ENCODE measurements at regions not wholly inside any gene's neighbourhood (a gene's known extent, or its start where the extent isn't known, plus 50 kb on each side); places are given as distances from the start of the nearest gene placed in this dataset.
"Not testable (repeated sequence)": the region's sequence is repeated elsewhere in the genome, so short reads cannot be mapped to it uniquely, and the experiment has no call there.

DNA sequence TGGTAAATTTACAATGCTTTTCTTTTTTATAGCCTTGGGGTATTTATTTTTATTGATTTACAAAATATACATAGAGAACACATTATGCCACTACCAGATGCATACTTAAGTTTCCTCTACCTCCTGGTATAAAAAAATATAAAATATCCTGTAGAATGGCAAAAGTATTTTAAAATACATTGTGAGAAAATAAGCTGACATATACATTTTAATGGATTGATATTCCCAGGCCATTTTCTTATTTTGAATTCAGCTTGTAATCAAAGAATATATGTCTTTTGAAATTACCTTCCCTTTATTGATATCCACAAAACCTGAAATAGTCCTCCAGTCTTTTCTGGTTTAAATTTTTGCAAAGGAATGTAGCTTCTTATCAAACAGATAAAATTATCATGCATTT lies 923.9 kb downstream of the CDH18 start:
- no peak for DNase-seq (ENCODE audit: low read depth)

DNA sequence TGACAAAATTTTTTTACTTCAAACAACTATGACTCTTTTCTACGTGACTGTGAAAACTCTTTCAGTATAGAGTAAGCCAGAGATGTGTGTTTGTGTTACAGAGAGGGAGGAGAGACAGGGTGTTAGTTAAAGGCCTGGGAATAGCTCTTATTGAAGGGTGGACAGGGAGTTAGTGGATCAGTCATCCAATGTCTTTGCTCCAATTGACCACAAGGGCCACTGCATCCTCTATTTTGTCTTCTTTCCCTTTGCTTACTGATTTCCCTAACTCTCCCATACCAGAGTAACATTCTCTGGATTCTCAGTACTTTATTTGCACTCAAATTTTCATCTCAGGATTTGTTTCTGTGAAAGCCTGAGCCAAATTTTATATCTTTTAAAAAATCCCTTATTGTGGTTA lies 920.3 kb downstream of the CDH18 start:
- DNase-seq (ENCODE audit: low read depth), result no peak

DNA sequence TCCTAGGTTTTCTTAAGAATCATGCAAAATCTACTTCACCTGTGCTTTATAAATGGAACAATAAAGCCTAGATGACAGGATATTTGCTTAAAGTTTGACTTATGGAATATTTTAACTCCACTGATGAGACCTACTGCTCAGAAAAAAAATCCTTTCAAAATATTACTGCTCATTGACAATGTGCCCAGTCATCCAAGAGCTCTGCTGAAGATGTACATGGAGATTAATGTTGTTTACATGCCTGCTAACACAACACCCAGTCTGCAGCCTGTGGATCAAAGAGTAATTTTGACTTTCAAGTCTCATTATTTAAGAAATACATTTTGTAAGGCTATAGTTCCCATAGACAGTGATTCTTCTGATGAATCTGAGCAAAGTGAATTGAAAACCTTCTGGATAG lies 889.6 kb downstream of the CDH18 start:
- DNase-seq (ENCODE audit: low read depth), result no peak

DNA sequence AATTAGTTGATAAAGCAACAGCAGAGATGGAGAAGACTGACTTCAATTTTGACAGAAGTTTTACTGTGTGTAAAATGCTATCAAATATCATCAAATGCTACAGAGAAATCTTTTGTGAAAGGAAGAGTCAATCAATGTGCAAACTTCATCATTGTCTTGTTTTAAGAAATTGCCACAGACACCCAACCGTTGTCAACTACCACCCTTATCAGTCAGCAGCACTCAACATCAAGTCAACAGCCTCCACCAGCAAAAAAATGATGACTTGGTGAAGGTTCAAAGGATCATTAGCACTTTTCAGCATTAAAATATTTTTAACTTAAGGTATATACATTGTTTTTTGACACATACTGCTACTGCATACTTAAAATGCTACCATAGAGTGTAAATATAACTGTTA lies 888.8 kb downstream of the CDH18 start:
- no peak for DNase-seq (ENCODE audit: low read depth)

GRCh38 chr5:19104948-19105347 lies 883.1 kb downstream of the CDH18 start:
- no peak for DNase-seq (ENCODE audit: low read depth)

- DNase-seq (ENCODE audit: low read depth), result no peak
Measured at GRCh38 chr5:19122923-19123322, 865.1 kb downstream of the CDH18 start.

DNA sequence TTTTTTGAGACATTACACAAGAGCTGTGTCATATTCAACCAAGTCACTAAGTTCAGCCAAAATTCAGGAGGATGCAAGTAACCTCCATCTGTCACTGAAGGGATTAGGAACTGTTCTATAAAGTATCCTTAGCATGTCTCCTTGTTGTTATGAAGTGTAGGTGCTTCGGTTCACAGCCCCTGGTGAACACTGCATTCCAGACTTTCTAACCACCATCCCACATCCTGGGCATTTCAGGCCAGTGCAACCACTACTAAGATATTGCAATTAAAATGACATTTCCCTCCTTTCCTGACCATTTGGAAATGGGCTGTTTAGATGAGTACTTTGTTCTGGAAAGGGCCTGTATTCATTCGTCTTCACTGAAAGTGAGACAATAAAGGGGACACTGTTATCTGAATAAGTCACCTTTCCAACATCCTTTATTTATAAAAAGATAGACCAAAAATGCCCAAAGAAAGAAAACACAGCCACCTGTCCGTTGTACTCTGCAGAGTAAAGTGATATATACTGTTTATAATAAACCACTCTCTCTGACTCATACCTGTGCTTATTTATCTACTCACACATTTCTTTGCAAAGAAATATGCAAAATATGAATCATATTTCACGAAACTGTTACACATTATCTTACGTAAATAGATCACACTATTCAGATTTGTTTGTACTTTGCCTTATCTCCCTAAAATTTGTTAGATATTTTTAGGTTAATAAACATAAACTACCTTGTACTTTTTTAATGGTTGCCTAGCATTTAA lies 861.9 kb downstream of the CDH18 start:
- DNase-seq (ENCODE audit: low read depth), result no peak

DNA sequence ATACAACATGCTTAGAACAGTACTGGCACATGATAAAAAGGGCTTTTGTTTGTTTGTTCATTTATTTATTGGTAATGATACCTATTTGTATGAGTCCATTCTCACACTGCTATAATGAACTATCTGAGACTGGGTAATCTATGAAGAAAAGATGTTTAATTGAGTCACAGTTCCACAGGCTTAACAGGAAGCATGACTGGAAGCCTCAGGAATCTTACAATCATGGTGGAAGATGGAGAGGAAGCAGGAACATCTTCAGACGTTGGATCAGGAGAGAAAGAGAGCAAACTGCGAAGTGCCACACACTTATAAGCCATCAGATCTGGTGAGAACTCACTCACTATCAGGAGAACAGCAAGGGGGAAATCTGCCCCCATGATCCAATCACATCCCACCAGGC lies 847.7 kb downstream of the CDH18 start:
- DNase-seq (ENCODE audit: low read depth), result no peak

GRCh38 chr5:19141937-19142524 lies 846.0 kb downstream of the CDH18 start:
- DNase-seq (ENCODE audit: low read depth), result not testable (repeated sequence)

- not testable (repeated sequence) for DNase-seq (ENCODE audit: low read depth)
Measured at GRCh38 chr5:19142713-19143414, 845.1 kb downstream of the CDH18 start.

DNA sequence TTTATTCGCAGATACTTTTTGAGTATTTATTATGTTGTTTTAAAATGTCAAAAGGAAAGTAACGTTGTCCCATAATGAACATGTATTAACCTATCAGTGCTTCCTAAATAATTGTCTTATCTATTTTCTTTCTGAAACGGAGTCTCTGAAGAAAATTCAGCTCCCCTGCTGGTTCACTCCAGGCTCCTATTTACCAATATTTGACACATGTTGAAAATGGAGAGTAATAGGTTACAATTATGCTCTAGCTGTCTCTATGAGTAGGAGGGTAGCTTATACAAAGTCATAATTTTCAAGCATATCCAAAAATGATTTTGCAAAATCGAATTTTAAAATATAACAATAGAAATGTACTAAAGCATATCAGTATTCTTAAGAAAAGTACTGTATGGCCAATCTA lies 844.1 kb downstream of the CDH18 start:
- no peak for DNase-seq (ENCODE audit: low read depth)

DNA sequence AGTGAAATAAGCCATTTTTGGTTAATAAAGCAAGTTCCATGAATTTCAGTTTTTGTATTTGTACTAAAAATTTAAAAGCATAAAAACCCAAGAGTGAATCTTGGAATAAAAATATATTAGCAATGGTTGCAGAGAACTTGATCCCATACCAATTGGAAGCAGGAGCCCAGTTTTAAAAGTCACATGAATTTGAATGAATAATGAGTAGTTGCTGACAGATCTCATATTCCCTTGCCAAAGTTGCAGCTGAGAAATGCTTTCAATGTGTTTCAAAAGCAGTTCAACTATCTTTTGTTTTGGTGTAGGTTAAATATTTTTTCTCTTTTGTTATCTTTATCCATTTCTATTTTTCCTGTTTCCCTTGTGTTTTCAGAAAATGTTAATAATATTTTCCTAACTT lies 818.6 kb downstream of the CDH18 start:
- no peak for DNase-seq (ENCODE audit: low read depth)

- no peak for DNase-seq (ENCODE audit: low read depth)
Measured at GRCh38 chr5:19172926-19173470, 815.0 kb downstream of the CDH18 start.

GRCh38 chr5:19175776-19176570 lies 812.0 kb downstream of the CDH18 start:
- no peak for DNase-seq (ENCODE audit: low read depth)

DNA sequence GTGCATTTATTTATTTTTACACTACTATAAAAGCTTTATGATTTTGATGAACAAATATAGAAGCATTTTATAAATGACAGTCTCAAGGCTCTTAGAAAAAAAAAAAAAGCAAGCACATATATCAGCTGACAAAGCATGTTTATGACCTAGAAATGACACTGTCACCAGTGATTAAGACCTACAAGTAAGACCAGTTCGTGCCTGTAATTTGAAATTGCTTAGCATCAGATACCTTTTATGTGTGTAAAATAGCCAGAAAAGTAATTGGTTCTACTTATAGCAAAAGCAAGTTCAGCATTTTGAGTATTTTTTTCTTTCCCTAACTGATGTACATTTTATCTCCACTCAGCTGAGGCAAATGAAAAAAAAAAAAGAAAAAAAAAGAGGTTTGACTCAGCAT lies 808.4 kb downstream of the CDH18 start:
- DNase-seq (ENCODE audit: low read depth), result no peak

GRCh38 chr5:19189176-19189575 lies 798.8 kb downstream of the CDH18 start:
- no peak for DNase-seq (ENCODE audit: low read depth)

- DNase-seq (ENCODE audit: low read depth), result no peak
Measured at GRCh38 chr5:19193631-19194030, 794.4 kb downstream of the CDH18 start.

- DNase-seq (ENCODE audit: low read depth), result no peak
Measured at GRCh38 chr5:19196631-19197030, 791.4 kb downstream of the CDH18 start.

GRCh38 chr5:19200251-19200650 lies 787.7 kb downstream of the CDH18 start:
- DNase-seq (ENCODE audit: low read depth), result no peak

DNA sequence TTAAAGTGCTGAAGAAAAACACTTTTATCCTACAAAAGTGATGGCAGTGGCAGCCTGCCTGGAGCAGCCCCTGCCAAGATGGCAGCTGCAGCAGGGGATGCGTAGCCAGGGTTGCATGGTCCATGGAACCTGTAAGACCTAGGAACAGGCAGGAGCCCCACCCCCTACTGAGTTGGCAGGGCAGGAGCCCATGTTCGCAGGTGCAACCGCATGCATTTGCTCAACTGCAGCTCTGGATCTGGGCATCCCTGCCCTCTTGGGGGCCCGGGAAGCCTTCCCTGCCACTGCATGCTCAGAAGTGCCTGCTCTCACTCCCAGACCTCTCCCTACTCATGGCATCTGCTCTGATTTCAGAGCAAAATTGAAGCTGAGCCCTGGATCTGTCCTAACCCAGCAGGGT lies 779.6 kb downstream of the CDH18 start:
- no peak for DNase-seq (ENCODE audit: low read depth)

DNA sequence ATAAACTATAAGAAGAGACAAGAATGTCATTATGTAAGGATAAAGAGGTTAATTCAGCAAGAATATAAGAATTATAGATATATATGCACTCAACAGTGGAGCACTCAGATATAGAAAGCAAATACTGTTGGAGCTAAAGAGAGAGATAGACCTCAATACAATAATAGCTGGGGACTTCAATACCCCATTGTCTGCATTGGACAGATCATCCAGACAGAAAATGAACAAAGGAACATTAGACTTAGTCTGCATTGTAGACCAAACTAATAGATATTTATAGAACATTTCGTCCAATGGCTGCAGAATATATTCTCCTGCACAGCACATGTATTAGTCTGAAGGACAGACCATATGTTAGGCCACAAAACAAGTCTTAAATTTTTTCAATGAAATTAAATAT lies 777.1 kb downstream of the CDH18 start:
- DNase-seq (ENCODE audit: low read depth), result no peak

DNA sequence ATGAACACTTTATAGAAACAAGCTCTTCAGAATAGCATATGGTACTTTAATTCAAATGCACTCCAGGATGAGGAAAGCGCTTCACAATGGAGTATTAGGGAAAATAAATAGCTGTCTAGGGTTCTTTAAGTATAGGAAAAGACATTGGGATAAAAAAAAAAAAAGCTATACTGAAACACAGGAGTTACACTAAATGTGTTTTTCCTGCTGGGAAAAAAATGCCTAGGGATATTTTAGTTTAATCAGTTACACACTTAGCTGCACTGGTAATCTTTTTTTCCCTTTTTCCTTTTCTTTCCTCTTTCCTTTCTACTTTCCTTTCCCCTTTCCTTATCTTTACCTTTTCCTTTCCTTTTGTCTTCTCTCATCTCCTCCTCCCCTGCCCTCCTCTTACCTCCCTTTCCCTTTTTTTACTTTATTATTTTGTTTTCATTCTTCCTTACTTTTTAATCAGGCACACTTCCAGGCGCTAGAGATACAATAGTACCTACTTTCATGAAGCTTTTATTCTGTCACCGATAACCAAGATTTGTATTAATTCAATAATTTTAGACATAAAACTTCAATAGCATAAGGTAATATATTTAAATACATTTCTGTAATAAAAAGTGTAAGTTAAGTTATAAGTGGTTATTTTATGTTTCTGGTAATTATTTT lies 758.7 kb downstream of the CDH18 start:
- DNase-seq (ENCODE audit: low read depth), result no peak

All from stimulated activated CD8-positive, alpha-beta memory T cell treated with anti-CD3 and anti-CD28 coated beads, Interleukin-12 subunit alpha, Interleukin-12 subunit beta, amount 100 ng/mL, for 1 hour (primary cell).